ENCODE measurements at regions not wholly inside any gene's neighbourhood (a gene's known extent, or its start where the extent isn't known, plus 50 kb on each side); places are given as distances from the start of the nearest gene placed in this dataset.

GRCh38 chr2:39567507-39567906, 98.2 kb upstream of the TMEM178A start:
- H3K4me1 ChIP-seq (ENCODE audit: control insufficient read depth, insufficient read depth, low read length): peaks cover 9% of the 10 kb centered on the region
- 77% methylated on average over 1 of the region's 1 CpG for WGBS (ENCODE audit: insufficient coverage)
- no peak overlapping the region for H3K27ac ChIP-seq (ENCODE audit: low read depth, low read length)
- H3K4me3 ChIP-seq (ENCODE audit: low read depth, low read length): no peak overlapping the region
- H3K9me3 ChIP-seq (ENCODE audit: control insufficient read depth, insufficient read depth, low read length): peaks cover 4% of the 10 kb centered on the region
- H3K36me3 ChIP-seq (ENCODE audit: control insufficient read depth, insufficient read depth, low read length): no peaks in the 10 kb centered on the region
- no peaks in the 10 kb centered on the region for H3K27me3 ChIP-seq (ENCODE audit: control insufficient read depth, insufficient read depth, low read length)
- DNase-seq (ENCODE audit: low read depth in 4 of 6, low spot score in 6 of 6): peak in 1 of 6 donors; percentile 16

GRCh38 chr2:39568116-39568515, 97.6 kb upstream of the TMEM178A start:
- DNase-seq (ENCODE audit: low read depth in 4 of 6, low spot score in 6 of 6): no peak
- Histone ChIP-seq H3K36me3 (ENCODE audit: control insufficient read depth, insufficient read depth, low read length) (no peaks in the 10 kb centered on the region), H3K27ac (ENCODE audit: low read depth, low read length) (peak overlapping the region; percentile 29), H3K4me3 (ENCODE audit: low read depth, low read length) (no peak overlapping the region), H3K9me3 (ENCODE audit: control insufficient read depth, insufficient read depth, low read length) (peaks cover 3% of the 10 kb centered on the region), H3K27me3 (ENCODE audit: control insufficient read depth, insufficient read depth, low read length) (no peaks in the 10 kb centered on the region), H3K4me1 (ENCODE audit: control insufficient read depth, insufficient read depth, low read length) (peaks cover 9% of the 10 kb centered on the region)
- WGBS (ENCODE audit: insufficient coverage): 91% methylated on average over 3 of the region's 5 CpGs

GRCh38 chr2:39568561-39569006, 97.1 kb upstream of the TMEM178A start:
- Histone ChIP-seq H3K27me3 (ENCODE audit: control insufficient read depth, insufficient read depth, low read length) (no peaks in the 10 kb centered on the region), H3K4me3 (ENCODE audit: low read depth, low read length) (no peak overlapping the region), H3K4me1 (ENCODE audit: control insufficient read depth, insufficient read depth, low read length) (peaks cover 9% of the 10 kb centered on the region), H3K27ac (ENCODE audit: low read depth, low read length) (peak overlapping the region; percentile 43), H3K9me3 (ENCODE audit: control insufficient read depth, insufficient read depth, low read length) (no peaks in the 10 kb centered on the region), H3K36me3 (ENCODE audit: control insufficient read depth, insufficient read depth, low read length) (no peaks in the 10 kb centered on the region)
- WGBS (ENCODE audit: insufficient coverage): 83% methylated on average over 2 of the region's 3 CpGs
- peak in 1 of 6 donors; percentile 20 for DNase-seq (ENCODE audit: low read depth in 4 of 6, low spot score in 6 of 6)

GRCh38 chr2:39570130-39570555, 95.6 kb upstream of the TMEM178A start:
- Histone ChIP-seq H3K4me3 (ENCODE audit: low read depth, low read length) (no peak overlapping the region), H3K4me1 (ENCODE audit: control insufficient read depth, insufficient read depth, low read length) (peaks cover 9% of the 10 kb centered on the region), H3K27me3 (ENCODE audit: control insufficient read depth, insufficient read depth, low read length) (no peaks in the 10 kb centered on the region), H3K36me3 (ENCODE audit: control insufficient read depth, insufficient read depth, low read length) (no peaks in the 10 kb centered on the region), H3K9me3 (ENCODE audit: control insufficient read depth, insufficient read depth, low read length) (no peaks in the 10 kb centered on the region), H3K27ac (ENCODE audit: low read depth, low read length) (no peak overlapping the region)
- 80% methylated on average over 1 of the region's 1 CpG for WGBS (ENCODE audit: insufficient coverage)
- no peak for DNase-seq (ENCODE audit: low read depth in 4 of 6, low spot score in 6 of 6)

- Histone ChIP-seq H3K4me1 (ENCODE audit: control insufficient read depth, insufficient read depth, low read length) (peaks cover 9% of the 10 kb centered on the region), H3K27me3 (ENCODE audit: control insufficient read depth, insufficient read depth, low read length) (no peaks in the 10 kb centered on the region), H3K4me3 (ENCODE audit: low read depth, low read length) (no peak overlapping the region), H3K27ac (ENCODE audit: low read depth, low read length) (no peak overlapping the region), H3K9me3 (ENCODE audit: control insufficient read depth, insufficient read depth, low read length) (no peaks in the 10 kb centered on the region), H3K36me3 (ENCODE audit: control insufficient read depth, insufficient read depth, low read length) (no peaks in the 10 kb centered on the region)
- DNase-seq (ENCODE audit: low read depth in 4 of 6, low spot score in 6 of 6): no peak
- no CpG with 5 or more reads among the region's 3 CpGs for WGBS (ENCODE audit: insufficient coverage)
These were observed 95.1 kb upstream of the TMEM178A start for GRCh38 chr2:39570614-39571013.

GRCh38 chr2:39571111-39571731, 94.5 kb upstream of the TMEM178A start:
- H3K9me3 ChIP-seq (ENCODE audit: control insufficient read depth, insufficient read depth, low read length): no peaks in the 10 kb centered on the region
- no peak overlapping the region for H3K27ac ChIP-seq (ENCODE audit: low read depth, low read length)
- H3K4me3 ChIP-seq (ENCODE audit: low read depth, low read length): no peak overlapping the region
- peak in 1 of 6 donors; percentile 70 for DNase-seq (ENCODE audit: low read depth in 4 of 6, low spot score in 6 of 6)
- no peaks in the 10 kb centered on the region for H3K36me3 ChIP-seq (ENCODE audit: control insufficient read depth, insufficient read depth, low read length)
- 38% methylated on average over 3 of the region's 6 CpGs for WGBS (ENCODE audit: insufficient coverage)
- H3K4me1 ChIP-seq (ENCODE audit: control insufficient read depth, insufficient read depth, low read length): peaks cover 9% of the 10 kb centered on the region
- no peaks in the 10 kb centered on the region for H3K27me3 ChIP-seq (ENCODE audit: control insufficient read depth, insufficient read depth, low read length)

- H3K27me3 ChIP-seq (ENCODE audit: control insufficient read depth, insufficient read depth, low read length): no peaks in the 10 kb centered on the region
- H3K4me3 ChIP-seq (ENCODE audit: low read depth, low read length): no peak overlapping the region
- no CpG with 5 or more reads among the region's 1 CpG for WGBS (ENCODE audit: insufficient coverage)
- no peaks in the 10 kb centered on the region for H3K9me3 ChIP-seq (ENCODE audit: control insufficient read depth, insufficient read depth, low read length)
- no peaks in the 10 kb centered on the region for H3K36me3 ChIP-seq (ENCODE audit: control insufficient read depth, insufficient read depth, low read length)
- H3K27ac ChIP-seq (ENCODE audit: low read depth, low read length): no peak overlapping the region
- H3K4me1 ChIP-seq (ENCODE audit: control insufficient read depth, insufficient read depth, low read length): peaks cover 9% of the 10 kb centered on the region
- DNase-seq (ENCODE audit: low read depth in 4 of 6, low spot score in 6 of 6): no peak
These were observed 92.4 kb upstream of the TMEM178A start for GRCh38 chr2:39573276-39573675.

GRCh38 chr2:39581866-39582265, 83.9 kb upstream of the TMEM178A start:
- Histone ChIP-seq H3K36me3 (ENCODE audit: control insufficient read depth, insufficient read depth, low read length) (no peaks in the 10 kb centered on the region), H3K4me1 (ENCODE audit: control insufficient read depth, insufficient read depth, low read length) (no peaks in the 10 kb centered on the region), H3K9me3 (ENCODE audit: control insufficient read depth, insufficient read depth, low read length) (peaks cover 2% of the 10 kb centered on the region), H3K27ac (ENCODE audit: low read depth, low read length) (no peak overlapping the region), H3K4me3 (ENCODE audit: low read depth, low read length) (no peak overlapping the region), H3K27me3 (ENCODE audit: control insufficient read depth, insufficient read depth, low read length) (no peaks in the 10 kb centered on the region)
- no CpG with 5 or more reads among the region's 1 CpG for WGBS (ENCODE audit: insufficient coverage)
- no peak for DNase-seq (ENCODE audit: low read depth in 4 of 6, low spot score in 6 of 6)

- Histone ChIP-seq H3K9me3 (ENCODE audit: control insufficient read depth, insufficient read depth, low read length) (peaks cover 8% of the 10 kb centered on the region), H3K27ac (ENCODE audit: low read depth, low read length) (no peak overlapping the region), H3K4me1 (ENCODE audit: control insufficient read depth, insufficient read depth, low read length) (no peaks in the 10 kb centered on the region), H3K36me3 (ENCODE audit: control insufficient read depth, insufficient read depth, low read length) (no peaks in the 10 kb centered on the region), H3K4me3 (ENCODE audit: low read depth, low read length) (no peak overlapping the region), H3K27me3 (ENCODE audit: control insufficient read depth, insufficient read depth, low read length) (no peaks in the 10 kb centered on the region)
- DNase-seq (ENCODE audit: low read depth in 4 of 6, low spot score in 6 of 6): peak in 1 of 6 donors; percentile 5
- no CpG with 5 or more reads among the region's 2 CpGs for WGBS (ENCODE audit: insufficient coverage)
These were observed 82.5 kb upstream of the TMEM178A start for GRCh38 chr2:39583213-39583612.

- Histone ChIP-seq H3K27ac (ENCODE audit: low read depth, low read length) (no peak overlapping the region), H3K4me3 (ENCODE audit: low read depth, low read length) (no peak overlapping the region), H3K9me3 (ENCODE audit: control insufficient read depth, insufficient read depth, low read length) (peaks cover 8% of the 10 kb centered on the region), H3K36me3 (ENCODE audit: control insufficient read depth, insufficient read depth, low read length) (no peaks in the 10 kb centered on the region), H3K27me3 (ENCODE audit: control insufficient read depth, insufficient read depth, low read length) (no peaks in the 10 kb centered on the region), H3K4me1 (ENCODE audit: control insufficient read depth, insufficient read depth, low read length) (no peaks in the 10 kb centered on the region)
- DNase-seq (ENCODE audit: low read depth in 4 of 6, low spot score in 6 of 6): no peak
- WGBS (ENCODE audit: insufficient coverage): 83% methylated on average over 2 of the region's 6 CpGs
These were observed 81.9 kb upstream of the TMEM178A start for GRCh38 chr2:39583781-39584180.

All from spinal cord (tissue), 9 donors.